ENCODE measurements at regions not wholly inside any gene's neighbourhood (a gene's known extent, or its start where the extent isn't known, plus 50 kb on each side); places are given as distances from the start of the nearest gene placed in this dataset.
A peak's percentile ranks its signal among the peaks of the same experiment; 100 is the strongest.

DNA sequence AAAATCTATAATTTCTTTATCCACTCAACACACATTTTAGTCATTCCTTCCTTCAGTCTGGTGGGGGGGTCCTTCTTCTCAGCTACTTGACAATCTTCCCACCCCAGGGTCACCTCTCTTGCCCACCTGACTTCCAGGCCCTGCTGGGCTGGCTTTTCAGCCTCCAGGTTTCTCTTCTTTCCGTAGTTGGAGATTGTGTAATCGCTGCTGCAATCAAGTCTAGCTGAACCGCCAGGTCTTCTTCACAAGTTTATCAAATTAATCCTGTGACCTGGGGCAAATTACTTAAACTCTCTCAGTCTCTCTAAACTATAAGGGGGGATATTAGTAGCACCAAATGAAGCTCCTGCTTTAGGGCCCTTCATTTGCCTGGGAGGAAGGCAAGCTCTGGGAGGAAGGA is 102.9 kb upstream of the TNIP3 start:
- TF ChIP-seq, protein P1, sequence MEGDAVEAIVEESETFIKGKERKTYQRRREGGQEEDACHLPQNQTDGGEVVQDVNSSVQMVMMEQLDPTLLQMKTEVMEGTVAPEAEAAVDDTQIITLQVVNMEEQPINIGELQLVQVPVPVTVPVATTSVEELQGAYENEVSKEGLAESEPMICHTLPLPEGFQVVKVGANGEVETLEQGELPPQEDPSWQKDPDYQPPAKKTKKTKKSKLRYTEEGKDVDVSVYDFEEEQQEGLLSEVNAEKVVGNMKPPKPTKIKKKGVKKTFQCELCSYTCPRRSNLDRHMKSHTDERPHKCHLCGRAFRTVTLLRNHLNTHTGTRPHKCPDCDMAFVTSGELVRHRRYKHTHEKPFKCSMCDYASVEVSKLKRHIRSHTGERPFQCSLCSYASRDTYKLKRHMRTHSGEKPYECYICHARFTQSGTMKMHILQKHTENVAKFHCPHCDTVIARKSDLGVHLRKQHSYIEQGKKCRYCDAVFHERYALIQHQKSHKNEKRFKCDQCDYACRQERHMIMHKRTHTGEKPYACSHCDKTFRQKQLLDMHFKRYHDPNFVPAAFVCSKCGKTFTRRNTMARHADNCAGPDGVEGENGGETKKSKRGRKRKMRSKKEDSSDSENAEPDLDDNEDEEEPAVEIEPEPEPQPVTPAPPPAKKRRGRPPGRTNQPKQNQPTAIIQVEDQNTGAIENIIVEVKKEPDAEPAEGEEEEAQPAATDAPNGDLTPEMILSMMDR (IDR thresholded peaks at IDR 0.05; ENCODE audit: low read depth, low read length), result no peak
- Histone ChIP-seq H3K27ac (ENCODE audit: low read depth, low read length) (no peak overlapping the region), H3K27me3 (ENCODE audit: control insufficient read depth, insufficient read depth, low read length) (no peaks in the 10 kb centered on the region), H3K9me3 (ENCODE audit: control insufficient read depth, insufficient read depth, low read length) (no peaks in the 10 kb centered on the region), H3K4me3 (ENCODE audit: low read depth, low read length) (no peak overlapping the region)
- no peak for DNase-seq (ENCODE audit: low read depth, low spot score)
- ChIA-PET CTCF (interaction anchor here (0.9 to 1.3 kb wide), 2 partner anchors 14 to 75 kb away, joined by 3 to 4 read pairs; no protein-coding TSS in a partner anchor), POLR2A (no interaction called here)

DNA sequence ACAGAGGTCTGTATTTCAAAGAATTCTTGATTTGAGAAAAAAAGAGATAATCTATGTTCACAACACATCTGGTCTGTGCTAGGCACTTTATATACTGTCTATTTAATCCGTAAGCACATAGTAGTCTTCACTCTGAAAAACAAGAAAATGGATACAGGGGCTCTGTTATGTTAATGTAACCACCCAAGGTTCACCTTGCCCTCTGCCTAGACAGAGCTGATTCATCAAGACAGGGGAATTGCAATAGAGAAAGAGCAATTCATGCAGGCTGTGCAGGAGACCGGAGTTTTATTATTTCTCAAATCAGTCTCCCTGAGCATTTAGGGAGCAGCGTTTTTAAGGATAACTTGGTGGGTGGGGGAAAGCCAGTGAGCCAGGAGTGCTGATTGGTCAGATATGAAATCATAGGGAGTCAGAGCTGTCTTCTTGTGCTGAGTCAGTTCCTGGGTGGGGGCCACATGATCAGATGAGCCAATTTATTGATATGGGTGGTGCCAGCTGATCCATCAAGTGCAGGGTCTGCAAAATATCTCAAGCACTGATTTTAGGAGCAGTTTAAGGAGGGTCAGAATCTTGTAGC is 92.9 kb upstream of the TNIP3 start:
- no peak overlapping the region for H3K27ac ChIP-seq (ENCODE audit: low read depth, low read length)
- no peak overlapping the region for H3K4me3 ChIP-seq (ENCODE audit: low read depth, low read length)
- H3K9me3 ChIP-seq (ENCODE audit: control insufficient read depth, insufficient read depth, low read length), result no peaks in the 10 kb centered on the region
- H3K27me3 ChIP-seq (ENCODE audit: control insufficient read depth, insufficient read depth, low read length), result no peaks in the 10 kb centered on the region
- ChIA-PET POLR2A (no interaction called here), CTCF (interaction anchor here (0.7 to 0.9 kb wide), 2 partner anchors 13 to 28 kb away, joined by 3 to 4 read pairs; no protein-coding TSS in a partner anchor)
- TF ChIP-seq, protein P1 (IDR thresholded peaks at IDR 0.05; ENCODE audit: low read depth, low read length), result no peak
- no peak for DNase-seq (ENCODE audit: low read depth, low spot score)

DNA sequence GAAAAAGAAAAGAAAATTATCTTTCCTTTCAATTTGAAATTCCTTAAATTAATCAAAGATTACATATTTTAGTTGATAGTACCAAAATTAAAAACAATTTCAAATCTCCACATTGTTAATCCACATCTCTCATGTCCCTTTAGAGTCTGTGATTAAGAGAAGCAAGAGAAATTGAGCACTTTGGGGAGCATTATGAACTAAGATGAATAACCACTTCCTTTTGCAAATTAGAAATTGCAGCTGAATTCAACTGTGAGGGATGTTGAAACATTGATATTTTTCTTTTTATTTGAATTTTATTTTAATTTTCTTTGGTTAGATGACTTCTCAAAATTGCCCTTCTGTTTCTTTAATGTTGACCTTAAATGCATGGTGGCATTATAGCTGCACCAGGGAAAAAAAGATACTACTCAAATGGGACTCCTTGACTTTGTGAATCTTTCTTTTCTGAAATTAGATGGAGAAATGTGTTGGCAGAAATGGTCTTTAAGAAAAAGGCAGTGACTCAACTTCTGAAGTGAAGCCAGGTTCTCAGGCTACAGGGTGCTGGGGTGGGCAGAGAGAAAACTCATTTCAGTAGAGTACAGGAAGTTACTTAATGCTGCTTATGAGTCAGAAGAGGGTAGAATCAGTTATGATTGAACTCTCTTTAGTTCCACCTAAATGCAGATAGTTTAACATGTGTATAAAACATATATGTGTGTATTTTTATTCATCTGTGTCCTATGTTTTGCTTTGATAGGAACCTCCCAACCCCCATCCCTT is 92.0 kb upstream of the TNIP3 start:
- ChIA-PET CTCF (interaction anchor here (9.9 kb wide), 1 partner anchor 66 kb away, joined by 299 read pairs; no protein-coding TSS in a partner anchor), POLR2A (no interaction called here)
- DNase-seq (ENCODE audit: low read depth, low spot score), result peak; percentile 59
- no peaks in the 10 kb centered on the region for H3K27me3 ChIP-seq (ENCODE audit: control insufficient read depth, insufficient read depth, low read length)
- no peaks in the 10 kb centered on the region for H3K9me3 ChIP-seq (ENCODE audit: control insufficient read depth, insufficient read depth, low read length)
- no peak overlapping the region for H3K27ac ChIP-seq (ENCODE audit: low read depth, low read length)
- TF ChIP-seq, protein P1 (IDR thresholded peaks at IDR 0.05; ENCODE audit: low read depth, low read length), result no peak
- H3K4me3 ChIP-seq (ENCODE audit: low read depth, low read length), result no peak overlapping the region

DNA sequence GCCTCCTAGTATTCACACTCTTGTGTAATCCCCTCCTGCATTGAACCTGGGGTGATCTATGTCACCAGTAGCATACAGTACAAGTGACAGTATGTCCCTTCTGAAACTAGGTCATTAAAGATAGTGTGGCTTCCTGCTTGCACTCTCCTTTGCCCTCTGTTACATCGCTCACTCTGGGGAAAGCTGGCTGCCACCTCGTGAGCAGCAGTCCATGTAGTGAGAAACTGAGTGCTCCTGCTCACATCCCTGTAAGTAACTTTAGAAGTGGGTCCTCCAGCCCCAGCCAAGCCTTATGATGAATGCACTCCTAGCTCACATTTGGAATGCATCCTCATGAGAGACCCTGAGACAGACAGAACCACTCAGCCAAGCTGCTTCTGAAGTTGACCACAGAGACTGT is 89.8 kb upstream of the TNIP3 start:
- ChIA-PET CTCF (interaction anchor here (0.5 to 9.9 kb wide), 3 partner anchors 11 to 64 kb away, joined by 6 to 299 read pairs (median 15); no protein-coding TSS in a partner anchor), POLR2A (interaction anchor here (0.7 kb wide), 1 partner anchor 457 kb away, joined by 5 read pairs; no protein-coding TSS in a partner anchor)
- Histone ChIP-seq H3K27ac (ENCODE audit: low read depth, low read length) (no peak overlapping the region), H3K27me3 (ENCODE audit: control insufficient read depth, insufficient read depth, low read length) (peaks cover 3% of the 10 kb centered on the region), H3K9me3 (ENCODE audit: control insufficient read depth, insufficient read depth, low read length) (no peaks in the 10 kb centered on the region), H3K4me3 (ENCODE audit: low read depth, low read length) (no peak overlapping the region)
- DNase-seq (ENCODE audit: low read depth, low spot score), result no peak
- TF ChIP-seq, protein P1 (IDR thresholded peaks at IDR 0.05; ENCODE audit: low read depth, low read length), result no peak
